Choroid plexus epithelial cell (primary cell): ENCODE measurements at regions not wholly inside any gene's neighbourhood (a gene's known extent, or its start where the extent isn't known, plus 50 kb on each side); places are given as distances from the start of the nearest gene placed in this dataset.
"Not testable (repeated sequence)": the region's sequence is repeated elsewhere in the genome, so short reads cannot be mapped to it uniquely, and the experiment has no call there.

ENCODE experiments used
- DNase-seq: peaks from one replicate; pipeline ENCODE4 v3.0.0-alpha.2; 2010; ENCODE audit warnings: low read depth
- H3K4me3 ChIP-seq: 2 replicates; pipeline ENCODE4 v1.5.1; 2011; ENCODE audit warnings: low read depth, mild to moderate bottlenecking, control low read depth, low read length, moderate library complexity
- CTCF ChIP-seq: conservative IDR thresholded peaks from 2 replicates; pipeline ENCODE4 v1.5.1; 2011; ENCODE audit warnings: low read depth, mild to moderate bottlenecking, control low read depth, inconsistent platforms, low read length, moderate library complexity

DNA sequence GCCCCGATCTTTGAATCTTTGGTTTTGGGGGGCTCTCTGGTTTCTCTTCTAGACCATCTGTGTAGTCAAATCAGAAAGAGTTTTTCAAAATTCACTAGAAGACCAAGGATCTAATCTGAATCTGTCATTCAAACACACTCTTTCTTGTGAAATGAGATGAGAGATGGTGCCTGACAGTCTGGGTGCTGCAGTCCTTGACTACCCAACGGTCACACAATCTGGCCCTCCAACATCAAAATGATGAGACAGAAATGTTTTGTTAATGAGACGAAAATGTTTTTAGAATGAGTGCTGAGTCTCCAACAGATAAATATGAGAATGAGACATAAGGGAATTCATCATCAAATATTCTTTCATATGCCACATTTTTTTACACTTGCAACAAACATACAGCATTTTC, 695.7 kb upstream of the USP15 start:
- DNase-seq, result no peak
- H3K4me3 ChIP-seq, result no peak overlapping the region
- no peak for TF ChIP-seq CTCF

GRCh38 chr12:61566183-61566582, 694.0 kb upstream of the USP15 start:
- no peak for DNase-seq
- no peak overlapping the region for H3K4me3 ChIP-seq
- no peak for TF ChIP-seq CTCF

- no peak for TF ChIP-seq CTCF
- no peak overlapping the region for H3K4me3 ChIP-seq
- DNase-seq, result no peak
These were observed 685.9 kb upstream of the USP15 start for GRCh38 chr12:61574339-61574738.

- TF ChIP-seq CTCF, result no peak
- H3K4me3 ChIP-seq, result no peak overlapping the region
- DNase-seq, result no peak
These were observed 675.3 kb upstream of the USP15 start for GRCh38 chr12:61584943-61585342.

GRCh38 chr12:61590864-61591263, 669.3 kb upstream of the USP15 start:
- H3K4me3 ChIP-seq, DNase-seq: not testable (repeated sequence)

GRCh38 chr12:61610143-61610542, 650.1 kb upstream of the USP15 start:
- H3K4me3 ChIP-seq, result no peak overlapping the region
- no peak for DNase-seq
- no peak for TF ChIP-seq CTCF

GRCh38 chr12:61629702-61630101, 630.5 kb upstream of the USP15 start:
- no peak for TF ChIP-seq CTCF
- no peak for DNase-seq
- H3K4me3 ChIP-seq, result no peak overlapping the region

DNA sequence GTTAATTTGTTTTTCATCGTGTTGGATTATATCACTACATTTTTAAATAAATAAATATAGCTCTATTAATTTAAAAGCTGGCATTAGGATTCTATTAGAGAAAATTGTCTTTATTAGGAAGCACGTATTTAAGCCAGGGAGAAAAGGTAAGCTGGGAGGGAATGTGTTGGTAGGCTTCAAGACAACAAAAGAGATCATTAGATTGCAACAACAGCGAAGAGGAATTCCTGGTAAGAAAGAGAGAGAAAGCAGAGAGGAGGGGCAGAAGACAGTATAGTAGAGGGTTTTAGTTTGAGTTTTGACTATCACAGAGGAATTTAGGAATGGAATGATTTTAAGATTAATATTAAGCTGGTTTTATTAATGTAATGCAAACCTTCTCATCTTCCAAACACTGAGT, 613.6 kb upstream of the USP15 start:
- DNase-seq, result no peak
- no peak for TF ChIP-seq CTCF
- H3K4me3 ChIP-seq, result no peak overlapping the region
